WERI-Rb-1 (cell line): ENCODE measurements at regions not wholly inside any gene's neighbourhood (a gene's known extent, or its start where the extent isn't known, plus 50 kb on each side); places are given as distances from the start of the nearest gene placed in this dataset.
"Not testable (repeated sequence)": the region's sequence is repeated elsewhere in the genome, so short reads cannot be mapped to it uniquely, and the experiment has no call there.

Experiments used
- DNase-seq: peaks from one replicate; pipeline ENCODE4 v3.0.0-alpha.2; 2020
- H3K27ac ChIP-seq: fragments of 250-450 bp; sonication (Bioruptor Pico); 2 replicates; pipeline ENCODE4 v1.5.1; 2020; ENCODE audit warnings: mild to moderate bottlenecking, moderate library complexity
- H3K27me3 ChIP-seq: fragments of 250-450 bp; sonication (Bioruptor Pico); 2 replicates; pipeline ENCODE4 v1.5.1; 2021; ENCODE audit warnings: mild to moderate bottlenecking, low read depth, moderate library complexity; ENCODE audit not compliant: insufficient read depth, severe bottlenecking
- H3K36me3 ChIP-seq: fragments of 250-450 bp; sonication (Bioruptor Pico); 2 replicates; pipeline ENCODE4 v1.5.1; 2020; ENCODE audit warnings: mild to moderate bottlenecking, moderate library complexity
- H3K4me3 ChIP-seq: 2 replicates; pipeline ENCODE4 v1.5.1; 2011; ENCODE audit warnings: low read depth, mild to moderate bottlenecking, control low read depth, low read length
- H3K9me3 ChIP-seq: fragments of 250-450 bp; sonication (Bioruptor Pico); 2 replicates; pipeline ENCODE4 v1.5.1; 2021; ENCODE audit warnings: mild to moderate bottlenecking, moderate library complexity; ENCODE audit not compliant: severe bottlenecking
- TF ChIP-seq, protein P1 (sequence below): IDR thresholded peaks from 2 replicates; pipeline ENCODE4 v1.5.1; 2011; ENCODE audit warnings: low read depth, mild to moderate bottlenecking, control low read depth, inconsistent platforms, low read length

- Histone ChIP-seq H3K4me3 (no peak overlapping the region), H3K9me3 (no peaks in the 10 kb centered on the region), H3K36me3 (no peaks in the 10 kb centered on the region), H3K27ac (no peak overlapping the region), H3K27me3 (no peaks in the 10 kb centered on the region)
- TF ChIP-seq, protein P1, sequence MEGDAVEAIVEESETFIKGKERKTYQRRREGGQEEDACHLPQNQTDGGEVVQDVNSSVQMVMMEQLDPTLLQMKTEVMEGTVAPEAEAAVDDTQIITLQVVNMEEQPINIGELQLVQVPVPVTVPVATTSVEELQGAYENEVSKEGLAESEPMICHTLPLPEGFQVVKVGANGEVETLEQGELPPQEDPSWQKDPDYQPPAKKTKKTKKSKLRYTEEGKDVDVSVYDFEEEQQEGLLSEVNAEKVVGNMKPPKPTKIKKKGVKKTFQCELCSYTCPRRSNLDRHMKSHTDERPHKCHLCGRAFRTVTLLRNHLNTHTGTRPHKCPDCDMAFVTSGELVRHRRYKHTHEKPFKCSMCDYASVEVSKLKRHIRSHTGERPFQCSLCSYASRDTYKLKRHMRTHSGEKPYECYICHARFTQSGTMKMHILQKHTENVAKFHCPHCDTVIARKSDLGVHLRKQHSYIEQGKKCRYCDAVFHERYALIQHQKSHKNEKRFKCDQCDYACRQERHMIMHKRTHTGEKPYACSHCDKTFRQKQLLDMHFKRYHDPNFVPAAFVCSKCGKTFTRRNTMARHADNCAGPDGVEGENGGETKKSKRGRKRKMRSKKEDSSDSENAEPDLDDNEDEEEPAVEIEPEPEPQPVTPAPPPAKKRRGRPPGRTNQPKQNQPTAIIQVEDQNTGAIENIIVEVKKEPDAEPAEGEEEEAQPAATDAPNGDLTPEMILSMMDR: no peak
- DNase-seq: no peak
These were observed 208.7 kb downstream of the VGLL3 start for GRCh38 chr3:86782286-86782685.

- TF ChIP-seq, protein P1: no peak
- no peak for DNase-seq
- no peaks in the 10 kb centered on the region for H3K9me3 ChIP-seq
- H3K27me3 ChIP-seq: no peaks in the 10 kb centered on the region
- no peaks in the 10 kb centered on the region for H3K36me3 ChIP-seq
- H3K4me3 ChIP-seq: no peak overlapping the region
- no peak overlapping the region for H3K27ac ChIP-seq
These were observed 216.8 kb downstream of the VGLL3 start for GRCh38 chr3:86774082-86774691.

GRCh38 chr3:86772699-86773098 lies 218.2 kb downstream of the VGLL3 start:
- no peak overlapping the region for H3K27ac ChIP-seq
- no peaks in the 10 kb centered on the region for H3K9me3 ChIP-seq
- no peak overlapping the region for H3K4me3 ChIP-seq
- no peaks in the 10 kb centered on the region for H3K36me3 ChIP-seq
- H3K27me3 ChIP-seq: no peaks in the 10 kb centered on the region
- DNase-seq: no peak
- TF ChIP-seq, protein P1: no peak

- H3K36me3 ChIP-seq: no peaks in the 10 kb centered on the region
- no peaks in the 10 kb centered on the region for H3K27me3 ChIP-seq
- no peak overlapping the region for H3K4me3 ChIP-seq
- H3K9me3 ChIP-seq: no peaks in the 10 kb centered on the region
- TF ChIP-seq, protein P1: no peak
- DNase-seq: no peak
- H3K27ac ChIP-seq: no peak overlapping the region
These were observed 219.0 kb downstream of the VGLL3 start for GRCh38 chr3:86771741-86772512.

GRCh38 chr3:86766331-86766730 lies 224.6 kb downstream of the VGLL3 start:
- H3K27ac ChIP-seq: no peak overlapping the region

DNA sequence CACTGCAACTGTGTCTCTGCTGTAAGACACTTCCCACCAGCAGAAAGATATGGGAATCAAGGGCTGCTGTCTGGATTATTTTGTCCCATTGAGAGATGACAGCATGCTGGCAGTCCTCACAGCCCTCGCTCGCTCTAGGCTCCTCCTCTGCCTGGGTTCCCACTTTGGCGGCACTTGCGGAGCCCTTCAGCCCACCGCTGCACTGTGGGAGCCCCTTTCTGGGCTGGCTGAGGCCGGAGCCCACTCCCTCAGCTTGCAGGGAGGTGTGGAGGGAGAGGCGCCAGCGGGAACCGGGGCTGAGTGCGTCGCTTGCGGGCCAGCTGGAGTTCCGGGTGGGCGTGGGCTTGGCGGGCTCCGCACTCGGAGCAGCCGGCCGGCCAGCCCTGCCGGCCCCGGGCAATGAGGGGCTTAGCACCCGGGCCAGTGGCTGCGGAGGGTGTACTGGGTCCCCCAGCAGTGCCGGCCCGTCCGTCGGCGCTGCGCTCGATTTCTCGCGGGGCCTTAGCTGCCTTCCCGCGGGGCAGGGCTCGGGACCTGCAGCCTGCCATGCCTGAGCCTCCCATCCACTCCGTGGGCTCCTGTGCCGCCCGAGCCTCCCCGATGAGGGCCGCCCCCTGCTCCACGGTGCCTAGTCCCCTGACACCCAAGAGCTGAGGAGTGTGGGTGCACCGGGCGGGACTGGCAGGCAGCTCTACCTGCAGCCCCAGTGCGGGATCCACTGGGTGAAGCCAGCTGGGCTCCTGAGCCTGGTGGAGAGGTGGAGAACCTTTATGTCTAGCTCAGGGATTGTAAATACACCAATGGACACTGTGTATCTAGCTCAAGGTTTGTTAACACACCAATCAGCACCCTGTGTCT lies 233.4 kb downstream of the VGLL3 start:
- not testable (repeated sequence) for H3K27me3 ChIP-seq, H3K9me3 ChIP-seq, DNase-seq, H3K27ac ChIP-seq, H3K4me3 ChIP-seq, H3K36me3 ChIP-seq

More at GRCh38 chr3:86766331-86766730, 224.6 kb downstream of the VGLL3 start:
- TF ChIP-seq, protein P1: no peak
- no peak for DNase-seq
- no peaks in the 10 kb centered on the region for H3K27me3 ChIP-seq
- H3K36me3 ChIP-seq: no peaks in the 10 kb centered on the region
- no peaks in the 10 kb centered on the region for H3K9me3 ChIP-seq
- no peak overlapping the region for H3K4me3 ChIP-seq
